Right lobe of liver (tissue), 4 donors: ENCODE measurements at regions not wholly inside any gene's neighbourhood (a gene's known extent, or its start where the extent isn't known, plus 50 kb on each side); places are given as distances from the start of the nearest gene placed in this dataset.

Source experiments
- POLR2A ChIP-seq: fragments of 450-650 bp; IDR thresholded peaks from one replicate; pipeline ENCODE4 v1.6.1; 2017; ENCODE audit warnings: antibody characterized with exemption, mild to moderate bottlenecking
- TF ChIP-seq, protein P1 (sequence below), 4 donors: fragments of 200-600 bp in 3 of 4; fragments of 450-650 bp in 1 of 4; IDR thresholded peaks; one replicate each; pipeline versions ENCODE4 v1.5.1 to v1.8.0; 2016 to 2022; ENCODE audit warnings: antibody characterized with exemption in 4 of 4, mild to moderate bottlenecking in 2 of 4
- donor health status: DM: no; HTN: no; CAD: no.
- donor health status: DM: no; HTN: no; CAD: no.
- donor health status: DM: no; HTN: yes; CAD: no.

- TF ChIP-seq POLR2A, result no peak
- TF ChIP-seq, protein P1, sequence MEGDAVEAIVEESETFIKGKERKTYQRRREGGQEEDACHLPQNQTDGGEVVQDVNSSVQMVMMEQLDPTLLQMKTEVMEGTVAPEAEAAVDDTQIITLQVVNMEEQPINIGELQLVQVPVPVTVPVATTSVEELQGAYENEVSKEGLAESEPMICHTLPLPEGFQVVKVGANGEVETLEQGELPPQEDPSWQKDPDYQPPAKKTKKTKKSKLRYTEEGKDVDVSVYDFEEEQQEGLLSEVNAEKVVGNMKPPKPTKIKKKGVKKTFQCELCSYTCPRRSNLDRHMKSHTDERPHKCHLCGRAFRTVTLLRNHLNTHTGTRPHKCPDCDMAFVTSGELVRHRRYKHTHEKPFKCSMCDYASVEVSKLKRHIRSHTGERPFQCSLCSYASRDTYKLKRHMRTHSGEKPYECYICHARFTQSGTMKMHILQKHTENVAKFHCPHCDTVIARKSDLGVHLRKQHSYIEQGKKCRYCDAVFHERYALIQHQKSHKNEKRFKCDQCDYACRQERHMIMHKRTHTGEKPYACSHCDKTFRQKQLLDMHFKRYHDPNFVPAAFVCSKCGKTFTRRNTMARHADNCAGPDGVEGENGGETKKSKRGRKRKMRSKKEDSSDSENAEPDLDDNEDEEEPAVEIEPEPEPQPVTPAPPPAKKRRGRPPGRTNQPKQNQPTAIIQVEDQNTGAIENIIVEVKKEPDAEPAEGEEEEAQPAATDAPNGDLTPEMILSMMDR (IDR thresholded peaks at IDR 0.05), result no peak
Measured at GRCh38 chr9:127554966-127555839, 56.9 kb upstream of the STXBP1 start.
